ENCODE measurements at regions not wholly inside any gene's neighbourhood (a gene's known extent, or its start where the extent isn't known, plus 50 kb on each side); places are given as distances from the start of the nearest gene placed in this dataset.
A peak's percentile ranks its signal among the peaks of the same experiment; 100 is the strongest.
"Not testable (repeated sequence)": the region's sequence is repeated elsewhere in the genome, so short reads cannot be mapped to it uniquely, and the experiment has no call there.

- in situ Hi-C loops (cut with HindIII; ENCODE audit: low sequenced_read_pairs); DNase-seq (ENCODE audit: low spot score): not testable (repeated sequence)
Observed at GRCh38 chr6:119491112-119491511, 141.6 kb upstream of the MAN1A1 start.

GRCh38 chr6:119490050-119490449 lies 140.5 kb upstream of the MAN1A1 start:
- in situ Hi-C loops (cut with HindIII; ENCODE audit: low sequenced_read_pairs); DNase-seq (ENCODE audit: low spot score): not testable (repeated sequence)

GRCh38 chr6:119484598-119484997 lies 135.0 kb upstream of the MAN1A1 start:
- no peak for DNase-seq (ENCODE audit: low spot score)

GRCh38 chr6:119483908-119484307 lies 134.3 kb upstream of the MAN1A1 start:
- DNase-seq (ENCODE audit: low spot score): no peak
- in situ Hi-C loops (cut with HindIII; ENCODE audit: low sequenced_read_pairs): no loop called here

More at GRCh38 chr6:119484598-119484997, 135.0 kb upstream of the MAN1A1 start:
- in situ Hi-C loops (cut with HindIII; ENCODE audit: low sequenced_read_pairs): no loop called here

- in situ Hi-C loops (cut with HindIII; ENCODE audit: low sequenced_read_pairs): no loop called here
- no peak for DNase-seq (ENCODE audit: low spot score)
Observed at GRCh38 chr6:119482850-119483285, 133.3 kb upstream of the MAN1A1 start.

GRCh38 chr6:119481976-119482375 lies 132.4 kb upstream of the MAN1A1 start:
- DNase-seq (ENCODE audit: low spot score): no peak
- in situ Hi-C loops (cut with HindIII; ENCODE audit: low sequenced_read_pairs): no loop called here

- in situ Hi-C loops (cut with HindIII; ENCODE audit: low sequenced_read_pairs): no loop called here
Observed at GRCh38 chr6:119480961-119481497, 131.5 kb upstream of the MAN1A1 start.

GRCh38 chr6:119479860-119480655 lies 130.5 kb upstream of the MAN1A1 start:
- DNase-seq (ENCODE audit: low spot score): no peak
- in situ Hi-C loops (cut with HindIII; ENCODE audit: low sequenced_read_pairs): no loop called here

More at GRCh38 chr6:119480961-119481497, 131.5 kb upstream of the MAN1A1 start:
- DNase-seq (ENCODE audit: low spot score): no peak

GRCh38 chr6:119476554-119476953 lies 127.0 kb upstream of the MAN1A1 start:
- in situ Hi-C loops (cut with HindIII; ENCODE audit: low sequenced_read_pairs): no loop called here
- no peak for DNase-seq (ENCODE audit: low spot score)

- in situ Hi-C loops (cut with HindIII; ENCODE audit: low sequenced_read_pairs): no loop called here
- DNase-seq (ENCODE audit: low spot score): no peak
Observed at GRCh38 chr6:119476024-119476423, 126.5 kb upstream of the MAN1A1 start.

- no peak for DNase-seq (ENCODE audit: low spot score)
- in situ Hi-C loops (cut with HindIII; ENCODE audit: low sequenced_read_pairs): no loop called here
Observed at GRCh38 chr6:119470893-119471542, 121.5 kb upstream of the MAN1A1 start.

- no peak for DNase-seq (ENCODE audit: low spot score)
- in situ Hi-C loops (cut with HindIII; ENCODE audit: low sequenced_read_pairs): no loop called here
Observed at GRCh38 chr6:119467488-119468081, 118.0 kb upstream of the MAN1A1 start.

GRCh38 chr6:119466226-119466625 lies 116.7 kb upstream of the MAN1A1 start:
- DNase-seq (ENCODE audit: low spot score): no peak
- in situ Hi-C loops (cut with HindIII; ENCODE audit: low sequenced_read_pairs): no loop called here

GRCh38 chr6:119463081-119463626 lies 113.6 kb upstream of the MAN1A1 start:
- in situ Hi-C loops (cut with HindIII; ENCODE audit: low sequenced_read_pairs): no loop called here
- peak; percentile 12 for DNase-seq (ENCODE audit: low spot score)

- no peak for DNase-seq (ENCODE audit: low spot score)
- in situ Hi-C loops (cut with HindIII; ENCODE audit: low sequenced_read_pairs): no loop called here
Observed at GRCh38 chr6:119461187-119461586, 111.6 kb upstream of the MAN1A1 start.

GRCh38 chr6:119459207-119459974 lies 109.8 kb upstream of the MAN1A1 start:
- in situ Hi-C loops (cut with HindIII; ENCODE audit: low sequenced_read_pairs): no loop called here
- DNase-seq (ENCODE audit: low spot score): no peak

- DNase-seq (ENCODE audit: low spot score): no peak
- in situ Hi-C loops (cut with HindIII; ENCODE audit: low sequenced_read_pairs): no loop called here
Observed at GRCh38 chr6:119454714-119455113, 105.2 kb upstream of the MAN1A1 start.

- in situ Hi-C loops (cut with HindIII; ENCODE audit: low sequenced_read_pairs): no loop called here
- no peak for DNase-seq (ENCODE audit: low spot score)
Observed at GRCh38 chr6:119453242-119454200, 104.0 kb upstream of the MAN1A1 start.

Data from G401 (cell line).